ENCODE measurements at regions not wholly inside any gene's neighbourhood (a gene's known extent, or its start where the extent isn't known, plus 50 kb on each side); places are given as distances from the start of the nearest gene placed in this dataset.

- H3K4me3 Mint-ChIP-seq (ENCODE audit: unreplicated experiment): no peak overlapping the region
- Histone ChIP-seq H3K4me2 (ENCODE audit: low read length) (no peak overlapping the region), H3K27ac (ENCODE audit: low read depth, low read length) (no peak overlapping the region), H3K4me3 (ENCODE audit: insufficient read depth, low read depth, low read length) (no peak overlapping the region), H2AFZ (ENCODE audit: low read depth, low read length) (no peak overlapping the region), H3K9ac (ENCODE audit: low read length) (no peak overlapping the region), H3K79me2 (ENCODE audit: insufficient read depth, low read length) (no peaks in the 10 kb centered on the region), H4K20me1 (ENCODE audit: insufficient read depth, low read length) (no peaks in the 10 kb centered on the region), H3K36me3 (ENCODE audit: insufficient read depth, low read length) (no peaks in the 10 kb centered on the region), H3K27me3 (ENCODE audit: insufficient read depth, low read length) (no peaks in the 10 kb centered on the region), H3K9me3 (ENCODE audit: insufficient read depth, low read depth, low read length) (no peaks in the 10 kb centered on the region), H3K4me1 (ENCODE audit: insufficient read depth, low read length) (no peaks in the 10 kb centered on the region)
- H3K27me3 Mint-ChIP-seq (ENCODE audit: low read depth, unreplicated experiment): no peaks in the 10 kb centered on the region
- DNase-seq (ENCODE audit: low read depth): no peak
- no peak overlapping the region for H3K27ac Mint-ChIP-seq (ENCODE audit: unreplicated experiment)
- H3K36me3 Mint-ChIP-seq (ENCODE audit: low read depth, unreplicated experiment): no peaks in the 10 kb centered on the region
- H3K9me3 Mint-ChIP-seq (ENCODE audit: unreplicated experiment): no peaks in the 10 kb centered on the region
- H3K4me1 Mint-ChIP-seq (ENCODE audit: low read depth, unreplicated experiment): peaks cover 13% of the 10 kb centered on the region
- no peak for FAIRE-seq
- TF ChIP-seq CTCF (IDR thresholded peaks at IDR 0.05; ENCODE audit: insufficient read depth, low read depth, low read length) (no peak), EZH2 (IDR thresholded peaks at IDR 0.05; ENCODE audit: insufficient read depth, low read length) (no peak)
These were observed 304.3 kb upstream of the MEF2C start for GRCh38 chr5:89187268-89187667.

DNA sequence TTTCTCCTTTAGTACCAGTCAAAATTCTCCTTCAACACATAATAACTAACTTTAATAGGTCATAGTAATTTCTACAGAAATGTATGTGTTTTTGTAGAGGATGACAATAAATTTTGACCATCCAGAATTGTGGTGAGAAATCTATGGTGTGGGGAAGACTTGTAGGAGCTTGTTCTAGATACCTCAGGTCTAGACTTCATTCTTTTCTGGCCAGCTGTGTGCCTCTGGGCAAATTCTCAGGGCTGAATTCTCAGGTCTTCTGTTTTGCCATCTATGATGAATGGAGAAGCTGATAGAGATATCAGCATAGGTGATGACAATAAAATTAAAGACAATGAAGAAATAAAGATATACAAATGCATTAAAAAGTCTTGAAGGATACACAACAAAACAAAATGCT is 298.6 kb upstream of the MEF2C start:
- Mint-ChIP-seq H3K4me1 (ENCODE audit: low read depth, unreplicated experiment) (peaks cover 3% of the 10 kb centered on the region), H3K27me3 (ENCODE audit: low read depth, unreplicated experiment) (no peaks in the 10 kb centered on the region), H3K36me3 (ENCODE audit: low read depth, unreplicated experiment) (no peaks in the 10 kb centered on the region), H3K4me3 (ENCODE audit: unreplicated experiment) (no peak overlapping the region), H3K27ac (ENCODE audit: unreplicated experiment) (no peak overlapping the region), H3K9me3 (ENCODE audit: unreplicated experiment) (no peaks in the 10 kb centered on the region)
- no peaks in the 10 kb centered on the region for H3K4me1 ChIP-seq (ENCODE audit: insufficient read depth, low read length)
- H3K36me3 ChIP-seq (ENCODE audit: insufficient read depth, low read length): no peaks in the 10 kb centered on the region
- H4K20me1 ChIP-seq (ENCODE audit: insufficient read depth, low read length): no peaks in the 10 kb centered on the region
- FAIRE-seq (no peak), DNase-seq (ENCODE audit: low read depth) (no peak)
- no peaks in the 10 kb centered on the region for H3K27me3 ChIP-seq (ENCODE audit: insufficient read depth, low read length)
- H3K79me2 ChIP-seq (ENCODE audit: insufficient read depth, low read length): no peaks in the 10 kb centered on the region
- H3K27ac ChIP-seq (ENCODE audit: low read depth, low read length): no peak overlapping the region
- H3K4me2 ChIP-seq (ENCODE audit: low read length): no peak overlapping the region
- H2AFZ ChIP-seq (ENCODE audit: low read depth, low read length): no peak overlapping the region
- H3K9ac ChIP-seq (ENCODE audit: low read length): no peak overlapping the region
- TF ChIP-seq EZH2 (IDR thresholded peaks at IDR 0.05; ENCODE audit: insufficient read depth, low read length) (no peak), CTCF (IDR thresholded peaks at IDR 0.05; ENCODE audit: insufficient read depth, low read depth, low read length) (no peak)
- no peak overlapping the region for H3K4me3 ChIP-seq (ENCODE audit: insufficient read depth, low read depth, low read length)
- H3K9me3 ChIP-seq (ENCODE audit: insufficient read depth, low read depth, low read length): no peaks in the 10 kb centered on the region

DNA sequence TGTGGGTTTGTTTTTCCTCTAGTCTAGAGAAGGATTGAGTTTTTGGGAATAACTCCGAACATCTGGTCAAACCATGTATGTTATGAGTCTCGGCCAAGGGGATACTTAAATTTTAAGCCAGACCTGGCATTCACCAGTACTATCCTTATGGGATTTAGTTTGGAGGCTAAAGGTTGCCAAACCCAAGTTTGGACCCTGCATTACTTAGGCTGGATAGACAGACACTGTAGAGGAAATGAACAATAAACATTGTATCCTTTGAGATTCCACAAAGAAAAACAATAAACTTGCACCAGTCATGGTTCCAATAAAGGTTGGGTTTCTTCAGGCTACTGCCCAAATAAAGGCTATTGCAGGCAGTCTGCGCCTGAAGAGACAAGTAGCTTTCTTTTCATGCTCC is 296.7 kb upstream of the MEF2C start:
- Mint-ChIP-seq H3K4me1 (ENCODE audit: low read depth, unreplicated experiment) (peaks cover 3% of the 10 kb centered on the region), H3K27me3 (ENCODE audit: low read depth, unreplicated experiment) (no peaks in the 10 kb centered on the region), H3K9me3 (ENCODE audit: unreplicated experiment) (no peaks in the 10 kb centered on the region), H3K36me3 (ENCODE audit: low read depth, unreplicated experiment) (no peaks in the 10 kb centered on the region), H3K4me3 (ENCODE audit: unreplicated experiment) (no peak overlapping the region), H3K27ac (ENCODE audit: unreplicated experiment) (no peak overlapping the region)
- Histone ChIP-seq H3K79me2 (ENCODE audit: insufficient read depth, low read length) (no peaks in the 10 kb centered on the region), H3K27me3 (ENCODE audit: insufficient read depth, low read length) (no peaks in the 10 kb centered on the region), H2AFZ (ENCODE audit: low read depth, low read length) (no peak overlapping the region), H3K4me1 (ENCODE audit: insufficient read depth, low read length) (no peaks in the 10 kb centered on the region), H3K27ac (ENCODE audit: low read depth, low read length) (no peak overlapping the region), H4K20me1 (ENCODE audit: insufficient read depth, low read length) (no peaks in the 10 kb centered on the region), H3K36me3 (ENCODE audit: insufficient read depth, low read length) (no peaks in the 10 kb centered on the region), H3K4me2 (ENCODE audit: low read length) (no peak overlapping the region), H3K9ac (ENCODE audit: low read length) (no peak overlapping the region), H3K4me3 (ENCODE audit: insufficient read depth, low read depth, low read length) (no peak overlapping the region), H3K9me3 (ENCODE audit: insufficient read depth, low read depth, low read length) (no peaks in the 10 kb centered on the region)
- FAIRE-seq: no peak
- TF ChIP-seq EZH2 (IDR thresholded peaks at IDR 0.05; ENCODE audit: insufficient read depth, low read length) (no peak), CTCF (IDR thresholded peaks at IDR 0.05; ENCODE audit: insufficient read depth, low read depth, low read length) (no peak)
- no peak for DNase-seq (ENCODE audit: low read depth)
